ENCODE measurements at regions not wholly inside any gene's neighbourhood (a gene's known extent, or its start where the extent isn't known, plus 50 kb on each side); places are given as distances from the start of the nearest gene placed in this dataset.
A peak's percentile ranks its signal among the peaks of the same experiment; 100 is the strongest.

DNA sequence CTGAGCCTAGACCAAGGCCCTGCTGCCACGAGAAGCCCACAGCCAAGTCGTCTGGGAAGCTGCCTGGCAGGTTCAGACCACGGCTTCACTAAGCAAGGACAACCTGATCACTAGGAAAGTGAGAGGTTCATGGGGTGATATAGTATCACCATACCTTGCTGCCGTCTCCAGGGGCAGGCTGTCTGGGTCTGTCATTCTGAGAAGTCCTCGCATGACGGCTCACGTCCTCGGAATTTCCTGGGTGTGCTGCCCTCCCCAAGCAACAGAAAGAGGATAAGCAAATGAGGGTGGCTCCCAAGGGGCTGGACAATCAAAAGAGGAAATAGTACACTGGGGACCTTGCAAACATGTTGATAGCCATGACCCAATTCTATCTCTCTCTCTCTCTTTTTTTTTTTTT lies 207.4 kb upstream of the IGF1R start:
- Histone ChIP-seq H3K36me3 (no peaks in the 10 kb centered on the region), H3K27ac (no peak overlapping the region), H3K4me1 (peaks cover 0 to 6% (median 0%) of the 10 kb centered on the region in 4 donors), H3K4me3 (no peak overlapping the region), H3K9me3 (no peaks in the 10 kb centered on the region), H3K27me3 (peaks cover 0 to 12% of the 10 kb centered on the region in 2 donors)
- TF ChIP-seq, protein P1, sequence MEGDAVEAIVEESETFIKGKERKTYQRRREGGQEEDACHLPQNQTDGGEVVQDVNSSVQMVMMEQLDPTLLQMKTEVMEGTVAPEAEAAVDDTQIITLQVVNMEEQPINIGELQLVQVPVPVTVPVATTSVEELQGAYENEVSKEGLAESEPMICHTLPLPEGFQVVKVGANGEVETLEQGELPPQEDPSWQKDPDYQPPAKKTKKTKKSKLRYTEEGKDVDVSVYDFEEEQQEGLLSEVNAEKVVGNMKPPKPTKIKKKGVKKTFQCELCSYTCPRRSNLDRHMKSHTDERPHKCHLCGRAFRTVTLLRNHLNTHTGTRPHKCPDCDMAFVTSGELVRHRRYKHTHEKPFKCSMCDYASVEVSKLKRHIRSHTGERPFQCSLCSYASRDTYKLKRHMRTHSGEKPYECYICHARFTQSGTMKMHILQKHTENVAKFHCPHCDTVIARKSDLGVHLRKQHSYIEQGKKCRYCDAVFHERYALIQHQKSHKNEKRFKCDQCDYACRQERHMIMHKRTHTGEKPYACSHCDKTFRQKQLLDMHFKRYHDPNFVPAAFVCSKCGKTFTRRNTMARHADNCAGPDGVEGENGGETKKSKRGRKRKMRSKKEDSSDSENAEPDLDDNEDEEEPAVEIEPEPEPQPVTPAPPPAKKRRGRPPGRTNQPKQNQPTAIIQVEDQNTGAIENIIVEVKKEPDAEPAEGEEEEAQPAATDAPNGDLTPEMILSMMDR (IDR thresholded peaks at IDR 0.05): no peak
- DNase-seq: no peak
- intact Hi-C loops (cut with DNase I; ENCODE audit: low total_unique reads): loop anchor here (5.0 kb wide), 1 partner anchor 636 kb away; no protein-coding TSS in a partner anchor

DNA sequence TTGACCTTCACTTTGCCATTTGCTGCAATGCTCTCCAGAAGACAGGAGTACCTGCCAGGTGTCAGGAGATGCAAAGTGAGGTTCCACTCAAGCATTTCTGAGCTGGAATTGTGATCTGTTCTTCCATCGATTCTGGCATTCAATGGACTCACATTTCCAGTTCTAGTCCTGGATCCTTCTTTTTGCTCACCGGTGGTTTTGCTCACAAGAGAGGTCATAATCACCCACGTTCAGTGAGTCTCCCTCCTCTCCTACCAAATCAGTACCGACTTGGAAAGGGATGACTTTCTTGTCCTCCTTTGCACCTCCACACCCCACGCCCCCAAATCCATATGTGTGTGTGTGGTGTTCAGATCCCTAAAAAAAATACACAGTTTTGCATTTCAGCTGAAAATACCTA lies 206.7 kb upstream of the IGF1R start:
- no peaks in the 10 kb centered on the region for H3K9me3 ChIP-seq
- intact Hi-C loops (cut with DNase I; ENCODE audit: low total_unique reads): loop anchor here (5.0 kb wide), 1 partner anchor 636 kb away; no protein-coding TSS in a partner anchor
- DNase-seq: no peak

DNA sequence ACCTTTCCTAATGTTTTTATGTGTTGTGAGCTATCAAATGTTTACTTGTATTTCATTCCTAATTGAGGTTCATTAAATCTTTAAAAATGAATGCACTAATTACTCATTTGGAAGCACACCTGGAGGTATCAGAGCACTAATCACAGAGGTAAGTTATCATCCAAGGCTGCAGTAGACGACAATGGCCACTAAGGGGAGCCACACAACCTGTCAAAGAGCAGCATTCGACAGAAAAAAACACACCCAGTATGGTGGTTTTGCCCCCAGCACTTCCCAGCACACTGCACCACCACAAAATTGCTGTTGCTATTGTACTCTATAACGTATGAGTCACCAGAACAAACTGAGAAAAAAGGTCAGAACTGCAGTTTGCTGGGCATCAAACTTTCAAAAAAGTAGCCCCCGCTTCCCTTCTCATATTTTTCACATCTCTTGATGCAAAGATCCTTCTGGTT lies 205.9 kb upstream of the IGF1R start:
- Histone ChIP-seq H3K4me3 (no peak overlapping the region), H3K9me3 (no peaks in the 10 kb centered on the region), H3K27ac (no peak overlapping the region), H3K4me1 (peaks cover 0 to 6% (median 0%) of the 10 kb centered on the region in 4 donors), H3K27me3 (peaks cover 0 to 9% of the 10 kb centered on the region in 2 donors), H3K36me3 (no peaks in the 10 kb centered on the region)
- TF ChIP-seq, protein P1 (IDR thresholded peaks at IDR 0.05): peak; percentile 83 to 86
- peak in 1 of 2 donors; percentile 66 for DNase-seq
- intact Hi-C loops (cut with DNase I; ENCODE audit: low total_unique reads): loop anchor here (5.0 kb wide), 1 partner anchor 635 kb away; no protein-coding TSS in a partner anchor

More for the DNA sequence above, 206.7 kb upstream of the IGF1R start:
- TF ChIP-seq, protein P1 (IDR thresholded peaks at IDR 0.05): no peak
- Histone ChIP-seq H3K27me3 (peaks cover 0 to 9% of the 10 kb centered on the region in 2 donors), H3K4me1 (peaks cover 0 to 6% (median 0%) of the 10 kb centered on the region in 4 donors), H3K36me3 (no peaks in the 10 kb centered on the region), H3K27ac (no peak overlapping the region), H3K4me3 (no peak overlapping the region)

DNA sequence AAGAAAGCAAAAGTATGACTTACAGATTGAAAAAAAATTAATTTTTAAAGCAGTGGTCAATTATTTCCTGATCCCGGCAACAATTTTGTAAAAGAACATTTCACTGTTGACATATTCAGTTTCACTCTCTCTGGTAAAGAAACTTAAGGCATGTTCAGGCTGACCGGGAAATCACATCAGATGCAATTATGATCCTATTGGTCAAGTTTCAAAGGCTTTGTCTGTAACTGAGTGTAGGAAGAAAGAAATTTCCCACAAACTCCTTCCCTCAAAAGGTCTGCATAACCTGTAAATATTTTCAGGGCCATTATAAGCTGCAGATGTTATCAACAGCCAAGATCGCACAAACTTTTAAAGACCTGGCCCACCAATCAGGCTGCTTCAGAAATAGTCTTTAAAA lies 205.4 kb upstream of the IGF1R start:
- H3K36me3 ChIP-seq: no peaks in the 10 kb centered on the region
- intact Hi-C loops (cut with DNase I; ENCODE audit: low total_unique reads): loop anchor here (5.0 kb wide), 1 partner anchor 634 kb away; no protein-coding TSS in a partner anchor

DNA sequence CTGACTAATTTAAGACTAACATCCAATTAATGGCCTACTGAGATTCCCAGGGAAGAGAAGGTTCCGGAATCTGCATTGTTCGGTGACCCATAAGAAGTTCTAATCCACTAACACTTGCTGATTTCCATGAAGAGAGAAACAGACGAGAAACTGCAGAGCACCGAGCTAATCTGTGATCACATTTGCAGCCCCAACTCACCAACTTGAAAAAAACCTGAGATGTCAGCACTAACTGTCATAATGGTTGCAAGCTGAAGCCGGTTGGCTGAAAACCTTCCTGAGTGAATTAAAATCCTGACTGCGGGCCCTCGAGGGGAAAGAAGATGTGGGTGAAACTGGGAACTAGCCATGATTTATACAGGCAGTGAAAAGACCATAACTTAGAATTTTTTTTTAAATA lies 204.8 kb upstream of the IGF1R start:
- intact Hi-C loops (cut with DNase I; ENCODE audit: low total_unique reads): loop anchor here (5.0 kb wide), 1 partner anchor 634 kb away; no protein-coding TSS in a partner anchor
- H3K4me3 ChIP-seq: no peak overlapping the region
- H3K4me1 ChIP-seq: peaks cover 0 to 6% (median 0%) of the 10 kb centered on the region in 4 donors
- H3K27me3 ChIP-seq: peaks cover 0 to 9% of the 10 kb centered on the region in 2 donors
- TF ChIP-seq, protein P1 (IDR thresholded peaks at IDR 0.05): no peak
- H3K36me3 ChIP-seq: no peaks in the 10 kb centered on the region
- no peak for DNase-seq
- H3K27ac ChIP-seq: no peak overlapping the region
- no peaks in the 10 kb centered on the region for H3K9me3 ChIP-seq

More for the DNA sequence above, 205.4 kb upstream of the IGF1R start:
- Histone ChIP-seq H3K27me3 (peaks cover 0 to 9% of the 10 kb centered on the region in 2 donors), H3K27ac (no peak overlapping the region), H3K4me1 (peaks cover 0 to 6% (median 0%) of the 10 kb centered on the region in 4 donors), H3K4me3 (no peak overlapping the region), H3K9me3 (no peaks in the 10 kb centered on the region)
- TF ChIP-seq, protein P1 (IDR thresholded peaks at IDR 0.05): no peak
- DNase-seq: no peak
